HG02938 (cell line): ENCODE measurements at regions not wholly inside any gene's neighbourhood (a gene's known extent, or its start where the extent isn't known, plus 50 kb on each side); places are given as distances from the start of the nearest gene placed in this dataset.
"Not testable (repeated sequence)": the region's sequence is repeated elsewhere in the genome, so short reads cannot be mapped to it uniquely, and the experiment has no call there.

ENCODE experiments used
- ATAC-seq: cut with Tn5 transposase; IDR thresholded peaks from one replicate; pipeline ENCODE4 v1.9.1; 2021; ENCODE audit warnings: mild to moderate bottlenecking, moderate library complexity; ENCODE audit not compliant: unreplicated experiment

- ATAC-seq = not testable (repeated sequence)
Observed at GRCh38 chr16:88200154-88200895, 182.4 kb upstream of the ZNF469 start.

GRCh38 chr16:88200896-88201185 lies 181.9 kb upstream of the ZNF469 start:
- no peak for ATAC-seq

- not testable (repeated sequence) for ATAC-seq
Observed at GRCh38 chr16:88201611-88202010, 181.1 kb upstream of the ZNF469 start.

GRCh38 chr16:88202207-88202745 lies 180.5 kb upstream of the ZNF469 start:
- ATAC-seq = no peak

- ATAC-seq = not testable (repeated sequence)
Observed at GRCh38 chr16:88202856-88203681, 179.7 kb upstream of the ZNF469 start.

GRCh38 chr16:88204131-88205110 lies 178.3 kb upstream of the ZNF469 start:
- not testable (repeated sequence) for ATAC-seq

- not testable (repeated sequence) for ATAC-seq
Observed at GRCh38 chr16:88205482-88205881, 177.3 kb upstream of the ZNF469 start.

- ATAC-seq = not testable (repeated sequence)
Observed at GRCh38 chr16:88206006-88206405, 176.8 kb upstream of the ZNF469 start.

- not testable (repeated sequence) for ATAC-seq
Observed at GRCh38 chr16:88206516-88206915, 176.2 kb upstream of the ZNF469 start.

GRCh38 chr16:88208112-88208511 lies 174.6 kb upstream of the ZNF469 start:
- ATAC-seq = no peak

GRCh38 chr16:88208776-88209175 lies 174.0 kb upstream of the ZNF469 start:
- ATAC-seq = not testable (repeated sequence)

GRCh38 chr16:88209579-88209978 lies 173.2 kb upstream of the ZNF469 start:
- ATAC-seq = not testable (repeated sequence)

GRCh38 chr16:88213937-88214336 lies 168.8 kb upstream of the ZNF469 start:
- ATAC-seq = not testable (repeated sequence)

GRCh38 chr16:88221001-88221761 lies 161.6 kb upstream of the ZNF469 start:
- ATAC-seq = not testable (repeated sequence)

- not testable (repeated sequence) for ATAC-seq
Observed at GRCh38 chr16:88223696-88224095, 159.1 kb upstream of the ZNF469 start.

GRCh38 chr16:88224131-88224898 lies 158.4 kb upstream of the ZNF469 start:
- ATAC-seq = not testable (repeated sequence)

GRCh38 chr16:88225640-88226230 lies 157.0 kb upstream of the ZNF469 start:
- not testable (repeated sequence) for ATAC-seq

- not testable (repeated sequence) for ATAC-seq
Observed at GRCh38 chr16:88226302-88226701, 156.5 kb upstream of the ZNF469 start.
